GM12878 (cell line): ENCODE measurements at regions not wholly inside any gene's neighbourhood (a gene's known extent, or its start where the extent isn't known, plus 50 kb on each side); places are given as distances from the start of the nearest gene placed in this dataset.

ENCODE experiments used
- ATAC-seq: fragments of 200-7000 bp; cut with Tn5 transposase; 3 replicates; pipeline ENCODE4 v1.9.1; 2020; ENCODE audit warnings: mild to moderate bottlenecking, moderate library complexity
- BruUV-seq: library from RNA; stranded (reverse); fragments of 400-500 nt; replicated peaks from 2 replicates; lab custom pipeline; 2021; lab: Mats Ljungman, UMichigan
- CTCF ChIA-PET: fragments of 300-600 bp; sonication (Branson Sonifier 250); formaldehyde crosslinking; extraction: SDS; loops from one replicate; lab custom pipeline; 2021; ENCODE audit warnings: inconsistent platforms; lab: Yijun Ruan, JAX
- POLR2A ChIA-PET: fragments of 350-600 bp; formaldehyde crosslinking; extraction: SDS; loops from one replicate; lab custom pipeline; 2021; ENCODE audit warnings: inconsistent platforms; lab: Charles Lee
- RAD21 ChIA-PET: fragments of 300-600 bp; sonication (Branson Sonifier 250); formaldehyde crosslinking; loops from one replicate; lab custom pipeline; 2023; ENCODE audit warnings: antibody characterized with exemption; ENCODE audit not compliant: unreplicated experiment; lab: Charles Lee
- SMC1A ChIA-PET: fragments of 300-600 bp; sonication (Branson Sonifier 250); formaldehyde crosslinking; loops from one replicate; lab custom pipeline; 2023; ENCODE audit not compliant: unreplicated experiment, uncharacterized antibody; lab: Charles Lee
- DNase-seq: peaks from one replicate; pipeline ENCODE4 v3.0.0-alpha.2; 2011; ENCODE audit warnings: low read depth, low spot score
- FAIRE-seq: peaks from 3 replicates; lab custom pipeline; 2011; peaks lifted over from hg19 to GRCh38; lab: Jason Lieb, UNC
- H2AFZ ChIP-seq: 2 replicates; pipeline ENCODE4 v1.6.0; 2011; ENCODE audit warnings: low read depth, low read length, control low read depth; ENCODE audit not compliant: control insufficient read depth
- H3K27ac ChIP-seq: 2 replicates; pipeline ENCODE4 v1.5.1; 2011; ENCODE audit warnings: control low read depth; ENCODE audit not compliant: control insufficient read depth, insufficient read depth
- H3K27me3 ChIP-seq, 2 experiments: replicated peaks in 1 of 2; 2 replicates each; pipeline versions ENCODE4 v1.6.0 to v1.6.1; 2011; ENCODE audit warnings: low read length in 1 of 2; ENCODE audit not compliant: control insufficient read depth in 2 of 2, insufficient read depth in 2 of 2
- H3K36me3 ChIP-seq, 2 experiments: 2 replicates each; pipeline ENCODE4 v1.5.1; 2011; ENCODE audit warnings: low read length in 1 of 2; ENCODE audit not compliant: control insufficient read depth in 2 of 2, insufficient read depth in 2 of 2
- H3K4me1 ChIP-seq: 2 replicates; pipeline ENCODE4 v1.6.1; 2011; ENCODE audit warnings: mild to moderate bottlenecking, low read length, moderate library complexity, mixed read lengths; ENCODE audit not compliant: control insufficient read depth, insufficient read depth
- H3K4me2 ChIP-seq: 2 replicates; pipeline ENCODE4 v1.6.0; 2011; ENCODE audit warnings: control low read depth; ENCODE audit not compliant: control insufficient read depth, insufficient read depth
- H3K4me3 ChIP-seq: fragments of 200-600 bp; sonication (generic); 2 replicates; pipeline ENCODE4 v1.5.1; 2016
- H3K79me2 ChIP-seq: 2 replicates; pipeline ENCODE4 v1.6.0; 2011; ENCODE audit warnings: low read length; ENCODE audit not compliant: control insufficient read depth, insufficient read depth
- H3K9ac ChIP-seq: 2 replicates; pipeline ENCODE4 v1.8.0; 2011; ENCODE audit warnings: low read length, control low read depth, mixed read lengths; ENCODE audit not compliant: control insufficient read depth, insufficient read depth
- H3K9me3 ChIP-seq: replicated peaks from 3 replicates; pipeline ENCODE4 v1.5.1; 2011; ENCODE audit warnings: mild to moderate bottlenecking, low read length; ENCODE audit not compliant: control insufficient read depth, insufficient read depth
- H4K20me1 ChIP-seq: 2 replicates; pipeline ENCODE4 v1.6.0; 2011; ENCODE audit not compliant: control insufficient read depth, insufficient read depth
- BACH1 ChIP-seq: fragments of 450-650 bp; IDR thresholded peaks from 2 replicates; pipeline ENCODE4 v1.6.1; 2017; ENCODE audit warnings: mild to moderate bottlenecking, borderline replicate concordance
- BCL3 ChIP-seq: IDR thresholded peaks from 2 replicates; pipeline ENCODE4 v1.6.1; 2011; ENCODE audit warnings: borderline replicate concordance, low read depth, mild to moderate bottlenecking, moderate library complexity, low read length; ENCODE audit not compliant: insufficient read depth, poor library complexity, severe bottlenecking
- BCLAF1 ChIP-seq: fragments of 450-650 bp; IDR thresholded peaks from 2 replicates; pipeline ENCODE4 v1.6.1; 2017; ENCODE audit warnings: antibody characterized with exemption, mild to moderate bottlenecking, moderate library complexity
- CBX5 ChIP-seq: sonication (generic); IDR thresholded peaks from 2 replicates; pipeline ENCODE4 v1.6.1; 2016; ENCODE audit warnings: low read depth, moderate library complexity, mild to moderate bottlenecking, inconsistent platforms
- E4F1 ChIP-seq: fragments of 450-650 bp; IDR thresholded peaks from 2 replicates; pipeline ENCODE4 v1.6.1; 2018; ENCODE audit warnings: borderline replicate concordance, mild to moderate bottlenecking; ENCODE audit not compliant: partially characterized antibody
- EED ChIP-seq: sonication (generic); IDR thresholded peaks from 2 replicates; pipeline ENCODE4 v1.6.1; 2016; ENCODE audit warnings: antibody characterized with exemption, low read depth
- EGR1 ChIP-seq, 2 experiments: IDR thresholded peaks; 1 replicate in 1 of 2; 2 replicates in 1 of 2; pipeline ENCODE4 v1.6.1; 2011 to 2012; ENCODE audit warnings: low read depth in 2 of 2, low read length in 2 of 2, borderline replicate concordance in 1 of 2, mild to moderate bottlenecking in 1 of 2, moderate library complexity in 1 of 2
- GABPA ChIP-seq: IDR thresholded peaks from 2 replicates; pipeline ENCODE4 v1.6.1; 2014; ENCODE audit warnings: antibody characterized with exemption, low read depth, mild to moderate bottlenecking, inconsistent platforms
- MEF2A ChIP-seq: IDR thresholded peaks from 2 replicates; pipeline ENCODE4 v1.6.1; 2011; ENCODE audit warnings: low read depth, mild to moderate bottlenecking, low read length, moderate library complexity; ENCODE audit not compliant: insufficient read depth
- NR2C1 ChIP-seq: fragments of 450-650 bp; IDR thresholded peaks from 2 replicates; pipeline ENCODE4 v1.6.1; 2017; ENCODE audit warnings: antibody characterized with exemption, mild to moderate bottlenecking, moderate library complexity
- PML ChIP-seq: IDR thresholded peaks from 2 replicates; pipeline ENCODE4 v1.6.1; 2012; ENCODE audit warnings: low read length, inconsistent platforms
- SPI1 ChIP-seq: IDR thresholded peaks from 2 replicates; pipeline ENCODE4 v1.6.1; 2011; ENCODE audit warnings: low read depth, mild to moderate bottlenecking, low read length, moderate library complexity, borderline replicate concordance; ENCODE audit not compliant: insufficient read depth
- WGBS: methylation state at CpG from one replicate; pipeline ENCODE4 v1.1.6; 2016; ENCODE audit warnings: low lambda C conversion rate; ENCODE audit not compliant: insufficient replicate concordance, insufficient coverage; ENCODE audit errors: missing lambda C conversion rate; 5-methylcytosine and 5-hydroxymethylcytosine counted together
- in situ Hi-C: fragments of 300-500 bp; cut with MboI; formaldehyde crosslinking; loops from 9 replicates; pipeline ENCODE4 v1.14.3; 2018; ENCODE audit warnings: mixed read lengths
- intact Hi-C: fragments of 100-400 bp; cut with micrococcal nuclease; formaldehyde crosslinking; loops from one replicate; pipeline ENCODE4 v1.14.2; 2022; ENCODE audit not compliant: unreplicated experiment

GRCh38 chr7:85774986-85775385 lies 588.1 kb upstream of the SEMA3D start:
- RAD21 ChIA-PET: no interaction called here
- intact Hi-C loops: no loop called here
- H3K36me3 ChIP-seq: no peaks in the 10 kb centered on the region
- no peaks in the 10 kb centered on the region for H3K9me3 ChIP-seq
- POLR2A ChIA-PET: no interaction called here
- in situ Hi-C loops: no loop called here
- no peaks in the 10 kb centered on the region for H3K27me3 ChIP-seq
- no peak overlapping the region for H3K4me3 ChIP-seq
- no peak overlapping the region for H2AFZ ChIP-seq
- no peak overlapping the region for H3K27ac ChIP-seq
- no peak overlapping the region for H3K9ac ChIP-seq
- TF ChIP-seq BCL3: no peak
- no peak for TF ChIP-seq EGR1 (IDR thresholded peaks at IDR 0.05; ENCODE audit: borderline replicate concordance in 1 of 2, low read depth in 2 of 2, low read length in 2 of 2)
- no peak for TF ChIP-seq SPI1
- TF ChIP-seq CBX5: no peak
- TF ChIP-seq BACH1: no peak
- no peak for TF ChIP-seq MEF2A
- no peak for TF ChIP-seq GABPA
- no peak for TF ChIP-seq PML
- TF ChIP-seq BCLAF1: no peak
- TF ChIP-seq E4F1: no peak
- TF ChIP-seq EED: no peak
- TF ChIP-seq NR2C1: no peak
- TF ChIP-seq, all 136 proteins: peak for 0
- Histone ChIP-seq H4K20me1 (no peaks in the 10 kb centered on the region), H3K79me2 (no peaks in the 10 kb centered on the region), H3K4me2 (no peak overlapping the region), H3K4me1 (no peaks in the 10 kb centered on the region)
- DNase-seq (no peak), ATAC-seq (no peak), FAIRE-seq (no peak)
- CTCF ChIA-PET: no interaction called here
- WGBS: 4% methylated on average over 6 of the region's 6 CpGs
- BruUV-seq: no TSS peak
- SMC1A ChIA-PET: no interaction called here
